GM19372 (cell line): ENCODE measurements at regions not wholly inside any gene's neighbourhood (a gene's known extent, or its start where the extent isn't known, plus 50 kb on each side); places are given as distances from the start of the nearest gene placed in this dataset.

Source experiments
- ATAC-seq: cut with Tn5 transposase; IDR thresholded peaks from one replicate; pipeline ENCODE4 v1.9.1; 2021; ENCODE audit warnings: mild to moderate bottlenecking, low read depth, moderate library complexity; ENCODE audit not compliant: unreplicated experiment

GRCh38 chr5:113896789-113897188, 383.3 kb downstream of the YTHDC2 start:
- no peak for ATAC-seq

- no peak for ATAC-seq
Measured at GRCh38 chr5:113897748-113898147, 384.3 kb downstream of the YTHDC2 start.

GRCh38 chr5:113900141-113900540, 386.6 kb downstream of the YTHDC2 start:
- ATAC-seq: no peak

- no peak for ATAC-seq
Measured at GRCh38 chr5:113900816-113901215, 387.3 kb downstream of the YTHDC2 start.

GRCh38 chr5:113901718-113902117, 388.2 kb downstream of the YTHDC2 start:
- no peak for ATAC-seq

GRCh38 chr5:113902917-113903660, 389.6 kb downstream of the YTHDC2 start:
- ATAC-seq: no peak

- ATAC-seq: no peak
Measured at GRCh38 chr5:113909782-113910181, 396.3 kb downstream of the YTHDC2 start.

- ATAC-seq: no peak
Measured at GRCh38 chr5:113917997-113918396, 404.5 kb downstream of the YTHDC2 start.

GRCh38 chr5:113922343-113922742, 408.8 kb downstream of the YTHDC2 start:
- no peak for ATAC-seq

- no peak for ATAC-seq
Measured at GRCh38 chr5:113935453-113935852, 422.0 kb downstream of the YTHDC2 start.

- ATAC-seq: no peak
Measured at GRCh38 chr5:113937301-113937700, 423.8 kb downstream of the YTHDC2 start.

- no peak for ATAC-seq
Measured at GRCh38 chr5:113939988-113940387, 421.9 kb upstream of the KCNN2 start.

- ATAC-seq: no peak
Measured at GRCh38 chr5:113950186-113950585, 411.7 kb upstream of the KCNN2 start.

- no peak for ATAC-seq
Measured at GRCh38 chr5:113965225-113965624, 396.6 kb upstream of the KCNN2 start.

- no peak for ATAC-seq
Measured at GRCh38 chr5:113969901-113970300, 392.0 kb upstream of the KCNN2 start.

- ATAC-seq: no peak
Measured at GRCh38 chr5:113971454-113971853, 390.4 kb upstream of the KCNN2 start.

- no peak for ATAC-seq
Measured at GRCh38 chr5:113974976-113975375, 386.9 kb upstream of the KCNN2 start.

- no peak for ATAC-seq
Measured at GRCh38 chr5:113984928-113985327, 376.9 kb upstream of the KCNN2 start.

GRCh38 chr5:113985505-113985904, 376.4 kb upstream of the KCNN2 start:
- ATAC-seq: no peak

- ATAC-seq: no peak
Measured at GRCh38 chr5:113989278-113989912, 372.5 kb upstream of the KCNN2 start.

- no peak for ATAC-seq
Measured at GRCh38 chr5:113989913-113990305, 372.0 kb upstream of the KCNN2 start.

GRCh38 chr5:114001076-114001475, 360.8 kb upstream of the KCNN2 start:
- ATAC-seq: no peak
